Naive thymus-derived CD4-positive, alpha-beta T cell (primary cell): ENCODE measurements at regions not wholly inside any gene's neighbourhood (a gene's known extent, or its start where the extent isn't known, plus 50 kb on each side); places are given as distances from the start of the nearest gene placed in this dataset.

Experiments
- ATAC-seq: fragments of 150-1000 bp; cut with Tn5 transposase; 2 replicates; pipeline ENCODE4 v1.10.0; 2021; ENCODE audit warnings: mild to moderate bottlenecking, moderate library complexity
- CTCF ChIA-PET: fragments of 350-600 bp; sonication (Branson Sonifier 250); formaldehyde crosslinking; loops from one replicate; lab custom pipeline; 2021; ENCODE audit warnings: antibody characterized with exemption; lab: Charles Lee
- POLR2A ChIA-PET: fragments of 350-600 bp; sonication (Branson Sonifier 250); formaldehyde crosslinking; loops from one replicate; lab custom pipeline; 2021; ENCODE audit warnings: antibody characterized with exemption, inconsistent platforms; lab: Charles Lee
- DNase-seq, 9 donors: peaks; one replicate each; pipeline versions ENCODE4 v3.0.0 to v3.0.0-alpha.2; 2020 to 2022; ENCODE audit warnings: mixed read lengths in 1 of 9
- H3K27ac ChIP-seq: one replicate; pipeline ENCODE4 v1.7.0; 2013; ENCODE audit warnings: mild to moderate bottlenecking, low read depth, low read length, moderate library complexity
- H3K27me3 ChIP-seq, 2 donors: one replicate each; pipeline ENCODE4 v1.7.0; 2013; ENCODE audit warnings: low read length in 2 of 2, mild to moderate bottlenecking in 2 of 2, moderate library complexity in 2 of 2; ENCODE audit not compliant: control insufficient read depth in 2 of 2, insufficient read depth in 2 of 2
- H3K36me3 ChIP-seq, 3 experiments: 1 replicate in 2 of 3; 2 replicates in 1 of 3; pipeline ENCODE4 v1.7.0; 2013; ENCODE audit warnings: low read length in 3 of 3, mild to moderate bottlenecking in 3 of 3, moderate library complexity in 1 of 3; ENCODE audit not compliant: insufficient read depth in 3 of 3, control insufficient read depth in 2 of 3
- H3K4me1 ChIP-seq, 2 donors: one replicate each; pipeline ENCODE4 v1.7.0; 2013; ENCODE audit warnings: low read length in 2 of 2, mild to moderate bottlenecking in 2 of 2, moderate library complexity in 1 of 2; ENCODE audit not compliant: control insufficient read depth in 2 of 2, insufficient read depth in 2 of 2
- H3K4me3 ChIP-seq: 2 replicates; pipeline ENCODE4 v1.7.0; 2013; ENCODE audit warnings: mild to moderate bottlenecking, low read length
- H3K9me3 ChIP-seq, 3 experiments: 1 replicate in 2 of 3; 2 replicates in 1 of 3; pipeline ENCODE4 v1.7.0; 2013; ENCODE audit warnings: low read length in 3 of 3; ENCODE audit not compliant: control insufficient read depth in 2 of 3
- H3K27ac Mint-ChIP-seq, 9 donors: one replicate each; pipeline ENCODE4 v1.8.0; 2020 to 2022; ENCODE audit warnings: mixed read lengths in 9 of 9, mild to moderate bottlenecking in 8 of 9, moderate library complexity in 5 of 9, inconsistent platforms in 2 of 9
- H3K27me3 Mint-ChIP-seq, 5 donors: one replicate each; pipeline ENCODE4 v1.8.0; 2021 to 2022; ENCODE audit warnings: mixed read lengths in 5 of 5, mild to moderate bottlenecking in 1 of 5
- H3K36me3 Mint-ChIP-seq, 5 donors: one replicate each; pipeline ENCODE4 v1.8.0; 2020 to 2022; ENCODE audit warnings: mixed read lengths in 5 of 5, mild to moderate bottlenecking in 3 of 5, inconsistent platforms in 1 of 5
- H3K4me1 Mint-ChIP-seq, 7 donors: one replicate each; pipeline ENCODE4 v1.8.0; 2020 to 2022; ENCODE audit warnings: mixed read lengths in 7 of 7, mild to moderate bottlenecking in 3 of 7, inconsistent platforms in 1 of 7
- H3K4me3 Mint-ChIP-seq, 10 donors: one replicate each; pipeline ENCODE4 v1.8.0; 2020 to 2022; ENCODE audit warnings: mild to moderate bottlenecking in 10 of 10, mixed read lengths in 10 of 10, moderate library complexity in 6 of 10, inconsistent platforms in 2 of 10
- H3K9me3 Mint-ChIP-seq, 11 donors: one replicate each; pipeline ENCODE4 v1.8.0; 2020 to 2022; ENCODE audit warnings: mixed read lengths in 11 of 11, mild to moderate bottlenecking in 4 of 11, inconsistent platforms in 1 of 11, moderate library complexity in 1 of 11
- intact Hi-C, 2 donors: fragments of 100-400 bp; cut with micrococcal nuclease; formaldehyde crosslinking; loops; one replicate each; pipeline ENCODE4 v1.15.1; 2023

DNA sequence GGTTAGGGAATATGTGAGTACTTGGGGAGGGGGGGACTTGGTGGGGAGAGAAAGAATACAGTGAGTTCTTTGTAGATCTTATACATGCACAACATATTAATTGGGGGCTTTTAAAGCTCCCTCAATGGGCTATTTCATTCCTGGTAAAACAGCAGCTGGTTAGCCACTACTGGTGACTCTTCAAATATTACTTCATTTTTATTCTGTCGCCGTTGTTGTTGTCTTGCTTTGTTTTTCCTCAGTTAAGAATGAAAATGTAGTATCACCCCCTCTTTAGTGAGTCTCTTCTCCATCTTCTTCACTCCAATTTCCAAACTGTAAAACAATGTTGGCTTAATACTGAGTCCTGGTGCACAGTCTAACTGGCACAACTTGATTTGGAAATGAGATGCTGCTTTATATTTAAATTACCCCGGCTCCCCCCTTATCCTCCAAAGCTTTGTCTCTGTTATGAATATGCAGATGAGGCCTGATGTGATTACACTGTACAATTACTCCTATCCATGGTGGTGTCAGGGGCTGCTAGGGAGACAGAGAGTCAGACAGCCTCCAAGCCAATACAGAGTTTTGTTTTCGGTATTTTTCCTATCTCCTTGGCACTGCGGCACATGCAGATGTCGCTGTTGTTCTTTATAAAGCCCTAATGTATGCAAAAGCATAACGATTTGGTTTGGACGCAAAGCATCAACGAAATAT, 256.9 kb upstream of the PMFBP1 start:
- H3K4me3 ChIP-seq = no peak overlapping the region
- Mint-ChIP-seq H3K9me3 (peaks cover 1 to 20% (median 6%) of the 10 kb centered on the region in 11 donors), H3K4me3 (no peak overlapping the region), H3K27me3 (no peaks in the 10 kb centered on the region), H3K27ac (no peak overlapping the region), H3K4me1 (no peaks in the 10 kb centered on the region), H3K36me3 (peaks cover under 1 to 10% (median 7%) of the 10 kb centered on the region in 5 donors)
- POLR2A ChIA-PET = no interaction called here
- CTCF ChIA-PET = no interaction called here
- H3K27ac ChIP-seq = no peak overlapping the region
- H3K9me3 ChIP-seq = peaks cover 0 to 2% (median 0%) of the 10 kb centered on the region in 3 experiments
- no peaks in the 10 kb centered on the region for H3K27me3 ChIP-seq
- ATAC-seq (no peak), DNase-seq (no peak)
- no peaks in the 10 kb centered on the region for H3K4me1 ChIP-seq
- intact Hi-C loops = no loop called here
- H3K36me3 ChIP-seq = no peaks in the 10 kb centered on the region

DNA sequence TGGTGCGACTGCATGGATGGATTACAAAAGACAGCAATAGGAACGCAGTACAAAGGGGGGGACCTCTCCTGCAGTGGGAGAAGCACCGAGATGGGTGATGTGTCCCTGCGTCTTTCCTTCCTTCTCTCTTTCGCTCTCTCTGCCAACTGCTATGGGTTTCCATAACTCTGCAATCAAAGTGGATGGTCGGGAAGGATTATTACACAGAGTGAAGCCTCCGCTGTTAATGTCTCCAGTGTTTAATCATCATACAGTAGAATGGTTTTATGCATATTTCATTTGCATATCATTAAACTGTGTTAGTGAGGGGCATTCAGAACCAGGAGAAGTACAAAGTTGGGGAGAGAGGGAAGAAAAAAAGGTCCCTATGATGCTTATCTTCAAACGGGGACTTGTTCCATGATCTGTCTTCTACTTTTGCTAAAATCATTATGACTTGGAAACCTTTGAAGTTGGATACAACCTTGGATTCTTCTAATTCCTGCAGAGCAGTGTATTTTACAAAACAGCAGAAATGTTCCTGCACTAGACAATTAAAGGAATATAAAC, 255.9 kb upstream of the PMFBP1 start:
- intact Hi-C loops = no loop called here
- Mint-ChIP-seq H3K27ac (no peak overlapping the region), H3K4me3 (no peak overlapping the region), H3K9me3 (peaks cover 0 to 22% (median 7%) of the 10 kb centered on the region in 11 donors), H3K36me3 (peaks cover 0 to 10% (median 7%) of the 10 kb centered on the region in 5 donors), H3K27me3 (no peaks in the 10 kb centered on the region), H3K4me1 (no peaks in the 10 kb centered on the region)
- Histone ChIP-seq H3K27ac (no peak overlapping the region), H3K27me3 (no peaks in the 10 kb centered on the region), H3K9me3 (no peaks in the 10 kb centered on the region), H3K4me3 (no peak overlapping the region), H3K4me1 (no peaks in the 10 kb centered on the region), H3K36me3 (no peaks in the 10 kb centered on the region)
- ChIA-PET POLR2A (no interaction called here), CTCF (no interaction called here)
- DNase-seq = no peak
- no peak for ATAC-seq

GRCh38 chr16:72427051-72427782, 255.3 kb upstream of the PMFBP1 start:
- no peak for DNase-seq
- H3K27me3 ChIP-seq = no peaks in the 10 kb centered on the region
- ChIA-PET CTCF (no interaction called here), POLR2A (no interaction called here)
- Mint-ChIP-seq H3K9me3 (peaks cover 0 to 27% (median 10%) of the 10 kb centered on the region in 11 donors), H3K27ac (no peak overlapping the region), H3K4me3 (no peak overlapping the region), H3K27me3 (no peaks in the 10 kb centered on the region), H3K4me1 (no peaks in the 10 kb centered on the region), H3K36me3 (peaks cover 0 to 10% (median 7%) of the 10 kb centered on the region in 5 donors)
- H3K9me3 ChIP-seq = peaks cover 0 to 4% (median 0%) of the 10 kb centered on the region in 3 experiments
- no peak for ATAC-seq
- no peaks in the 10 kb centered on the region for H3K36me3 ChIP-seq
- intact Hi-C loops = no loop called here
- no peak overlapping the region for H3K4me3 ChIP-seq
- no peaks in the 10 kb centered on the region for H3K4me1 ChIP-seq
- H3K27ac ChIP-seq = no peak overlapping the region

- no peaks in the 10 kb centered on the region for H3K27me3 ChIP-seq
- CTCF ChIA-PET = no interaction called here
- Mint-ChIP-seq H3K9me3 (peaks cover 0 to 28% (median 12%) of the 10 kb centered on the region in 11 donors), H3K36me3 (peaks cover 0 to 10% (median 7%) of the 10 kb centered on the region in 5 donors), H3K27ac (no peak overlapping the region), H3K4me3 (no peak overlapping the region), H3K27me3 (no peaks in the 10 kb centered on the region), H3K4me1 (no peaks in the 10 kb centered on the region)
- peaks cover 0 to 6% (median 0%) of the 10 kb centered on the region in 3 experiments for H3K9me3 ChIP-seq
- DNase-seq (no peak), ATAC-seq (no peak)
- H3K36me3 ChIP-seq = no peaks in the 10 kb centered on the region
- intact Hi-C loops = no loop called here
- H3K4me1 ChIP-seq = no peaks in the 10 kb centered on the region
- no peak overlapping the region for H3K4me3 ChIP-seq
- POLR2A ChIA-PET = no interaction called here
- no peak overlapping the region for H3K27ac ChIP-seq
Observed at GRCh38 chr16:72426386-72426785, 254.4 kb upstream of the PMFBP1 start.

GRCh38 chr16:72425571-72426341, 253.8 kb upstream of the PMFBP1 start:
- Mint-ChIP-seq H3K36me3 (peaks cover 0 to 14% (median 10%) of the 10 kb centered on the region in 5 donors), H3K27me3 (no peaks in the 10 kb centered on the region)
- CTCF ChIA-PET = no interaction called here

GRCh38 chr16:72424757-72425156, 252.8 kb upstream of the PMFBP1 start:
- ATAC-seq (no peak), DNase-seq (no peak)
- ChIA-PET POLR2A (no interaction called here), CTCF (no interaction called here)
- H3K27me3 ChIP-seq = no peaks in the 10 kb centered on the region
- peaks cover 0 to 34% (median 12%) of the 10 kb centered on the region in 11 donors for H3K9me3 Mint-ChIP-seq
- H3K4me3 ChIP-seq = no peak overlapping the region
- no peaks in the 10 kb centered on the region for H3K4me1 ChIP-seq
- H3K9me3 ChIP-seq = peaks cover 0 to 6% (median 0%) of the 10 kb centered on the region in 3 experiments
- no peak overlapping the region for H3K27ac ChIP-seq
- intact Hi-C loops = no loop called here
- no peaks in the 10 kb centered on the region for H3K36me3 ChIP-seq
- H3K27ac Mint-ChIP-seq = no peak overlapping the region
- H3K4me1 Mint-ChIP-seq = no peaks in the 10 kb centered on the region
- H3K4me3 Mint-ChIP-seq = no peak overlapping the region
- H3K36me3 Mint-ChIP-seq = peaks cover 0 to 14% (median 10%) of the 10 kb centered on the region in 5 donors
- no peaks in the 10 kb centered on the region for H3K27me3 Mint-ChIP-seq

More at GRCh38 chr16:72425571-72426341, 253.8 kb upstream of the PMFBP1 start:
- no peaks in the 10 kb centered on the region for H3K36me3 ChIP-seq
- Mint-ChIP-seq H3K4me3 (no peak overlapping the region), H3K27ac (no peak overlapping the region), H3K4me1 (no peaks in the 10 kb centered on the region), H3K9me3 (peaks cover 0 to 34% (median 12%) of the 10 kb centered on the region in 11 donors)
- H3K27me3 ChIP-seq = no peaks in the 10 kb centered on the region
- H3K4me1 ChIP-seq = no peaks in the 10 kb centered on the region
- no peak overlapping the region for H3K4me3 ChIP-seq
- no peak overlapping the region for H3K27ac ChIP-seq
- peaks cover 0 to 6% (median 0%) of the 10 kb centered on the region in 3 experiments for H3K9me3 ChIP-seq
- POLR2A ChIA-PET = no interaction called here
- ATAC-seq (no peak), DNase-seq (no peak)
- intact Hi-C loops = no loop called here
